ENCODE measurements at regions not wholly inside any gene's neighbourhood (a gene's known extent, or its start where the extent isn't known, plus 50 kb on each side); places are given as distances from the start of the nearest gene placed in this dataset.

GRCh38 chr20:61031101-61031830, 220.8 kb upstream of the CDH4 start:
- ATAC-seq (ENCODE audit: low FRiP score): no peak
- no peak for DNase-seq (ENCODE audit: low spot score)
- TF ChIP-seq CTCF (IDR thresholded peaks at IDR 0.05): no peak

- DNase-seq (ENCODE audit: low spot score) (no peak), ATAC-seq (ENCODE audit: low FRiP score) (no peak)
- no peak for TF ChIP-seq CTCF (IDR thresholded peaks at IDR 0.05)
Measured at GRCh38 chr20:61037498-61037897, 214.6 kb upstream of the CDH4 start.

GRCh38 chr20:61041481-61041880, 210.6 kb upstream of the CDH4 start:
- ATAC-seq (ENCODE audit: low FRiP score) (no peak), DNase-seq (ENCODE audit: low spot score) (no peak)
- no peak for TF ChIP-seq CTCF (IDR thresholded peaks at IDR 0.05)

GRCh38 chr20:61042506-61043385, 209.3 kb upstream of the CDH4 start:
- ATAC-seq (ENCODE audit: low FRiP score): no peak
- no peak for DNase-seq (ENCODE audit: low spot score)
- TF ChIP-seq CTCF (IDR thresholded peaks at IDR 0.05): no peak

GRCh38 chr20:61043681-61044080, 208.4 kb upstream of the CDH4 start:
- DNase-seq (ENCODE audit: low spot score) (no peak), ATAC-seq (ENCODE audit: low FRiP score) (no peak)
- TF ChIP-seq CTCF (IDR thresholded peaks at IDR 0.05): no peak

GRCh38 chr20:61044499-61044898, 207.6 kb upstream of the CDH4 start:
- ATAC-seq (ENCODE audit: low FRiP score) (no peak), DNase-seq (ENCODE audit: low spot score) (no peak)
- TF ChIP-seq CTCF (IDR thresholded peaks at IDR 0.05): no peak
